ENCODE measurements at regions not wholly inside any gene's neighbourhood (a gene's known extent, or its start where the extent isn't known, plus 50 kb on each side); places are given as distances from the start of the nearest gene placed in this dataset.

GRCh38 chr3:182135056-182135455 lies 423.3 kb downstream of the SOX2 start:
- DNase-seq = no peak
- Histone ChIP-seq H3K4me1 (ENCODE audit: control insufficient read depth in 5 of 5, insufficient read depth in 5 of 5, low read length in 5 of 5) (no peaks in the 10 kb centered on the region), H3K36me3 (ENCODE audit: control insufficient read depth in 4 of 4, insufficient read depth in 4 of 4, low read length in 4 of 4) (no peaks in the 10 kb centered on the region), H3K4me3 (no peak overlapping the region), H3K9ac (ENCODE audit: insufficient read depth in 1 of 2, low read length in 2 of 2) (no peak overlapping the region), H3K27ac (ENCODE audit: low read depth in 1 of 2, low read length in 1 of 2) (no peak overlapping the region), H3K27me3 (ENCODE audit: control insufficient read depth in 3 of 3, insufficient read depth in 3 of 3, low read length in 2 of 3) (no peaks in the 10 kb centered on the region), H3K9me3 (ENCODE audit: control insufficient read depth in 4 of 4, insufficient read depth in 3 of 4, low read length in 3 of 4) (peaks cover 0 to 4% (median 2%) of the 10 kb centered on the region in 4 donors)
- no peak for ATAC-seq (ENCODE audit: insufficient read depth, low FRiP score)
- TF ChIP-seq, protein P1, sequence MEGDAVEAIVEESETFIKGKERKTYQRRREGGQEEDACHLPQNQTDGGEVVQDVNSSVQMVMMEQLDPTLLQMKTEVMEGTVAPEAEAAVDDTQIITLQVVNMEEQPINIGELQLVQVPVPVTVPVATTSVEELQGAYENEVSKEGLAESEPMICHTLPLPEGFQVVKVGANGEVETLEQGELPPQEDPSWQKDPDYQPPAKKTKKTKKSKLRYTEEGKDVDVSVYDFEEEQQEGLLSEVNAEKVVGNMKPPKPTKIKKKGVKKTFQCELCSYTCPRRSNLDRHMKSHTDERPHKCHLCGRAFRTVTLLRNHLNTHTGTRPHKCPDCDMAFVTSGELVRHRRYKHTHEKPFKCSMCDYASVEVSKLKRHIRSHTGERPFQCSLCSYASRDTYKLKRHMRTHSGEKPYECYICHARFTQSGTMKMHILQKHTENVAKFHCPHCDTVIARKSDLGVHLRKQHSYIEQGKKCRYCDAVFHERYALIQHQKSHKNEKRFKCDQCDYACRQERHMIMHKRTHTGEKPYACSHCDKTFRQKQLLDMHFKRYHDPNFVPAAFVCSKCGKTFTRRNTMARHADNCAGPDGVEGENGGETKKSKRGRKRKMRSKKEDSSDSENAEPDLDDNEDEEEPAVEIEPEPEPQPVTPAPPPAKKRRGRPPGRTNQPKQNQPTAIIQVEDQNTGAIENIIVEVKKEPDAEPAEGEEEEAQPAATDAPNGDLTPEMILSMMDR (IDR thresholded peaks at IDR 0.05; ENCODE audit: control extremely low read depth, extremely low read depth) = no peak
- WGBS, 2 donors = 50 to 64% methylated on average over 2 of the region's 2 CpGs

GRCh38 chr3:182136008-182136910 lies 424.5 kb downstream of the SOX2 start:
- 61 to 70% methylated on average over 6 of the region's 6 CpGs for WGBS, 2 donors
- peaks cover 0 to 4% (median 2%) of the 10 kb centered on the region in 4 donors for H3K9me3 ChIP-seq (ENCODE audit: control insufficient read depth in 4 of 4, insufficient read depth in 3 of 4, low read length in 3 of 4)

DNA sequence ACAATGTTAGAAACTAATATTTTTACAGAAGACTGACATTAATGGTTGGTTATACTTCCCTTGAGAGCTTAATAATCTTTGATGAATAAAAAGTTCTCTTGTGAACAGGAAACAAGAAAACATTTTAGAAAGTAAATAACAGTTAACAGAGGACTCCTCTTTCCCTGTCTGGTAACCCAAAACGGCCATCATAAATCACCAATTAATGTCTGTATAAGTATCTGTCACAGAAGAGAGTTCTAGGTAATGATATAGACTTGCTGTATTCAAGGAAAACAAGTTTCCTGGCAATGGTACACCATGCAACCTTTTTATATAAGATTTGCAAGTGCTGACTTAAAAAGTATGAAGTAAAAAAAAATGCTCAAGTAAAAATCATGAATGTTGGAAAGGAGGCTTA lies 426.7 kb downstream of the SOX2 start:
- Histone ChIP-seq H3K27me3 (ENCODE audit: control insufficient read depth in 3 of 3, insufficient read depth in 3 of 3, low read length in 2 of 3) (no peaks in the 10 kb centered on the region), H3K27ac (ENCODE audit: low read depth in 1 of 2, low read length in 1 of 2) (no peak overlapping the region), H3K9me3 (ENCODE audit: control insufficient read depth in 4 of 4, insufficient read depth in 3 of 4, low read length in 3 of 4) (peaks cover 0 to 4% (median 0%) of the 10 kb centered on the region in 4 donors), H3K9ac (ENCODE audit: insufficient read depth in 1 of 2, low read length in 2 of 2) (no peak overlapping the region), H3K4me1 (ENCODE audit: control insufficient read depth in 5 of 5, insufficient read depth in 5 of 5, low read length in 5 of 5) (no peaks in the 10 kb centered on the region), H3K36me3 (ENCODE audit: control insufficient read depth in 4 of 4, insufficient read depth in 4 of 4, low read length in 4 of 4) (no peaks in the 10 kb centered on the region), H3K4me3 (no peak overlapping the region)
- TF ChIP-seq, protein P1 (IDR thresholded peaks at IDR 0.05; ENCODE audit: control extremely low read depth, extremely low read depth) = no peak
- ATAC-seq (ENCODE audit: insufficient read depth, low FRiP score) = no peak
- DNase-seq = no peak
- 57 to 79% methylated on average over 1 of the region's 1 CpG for WGBS, 2 donors

More at GRCh38 chr3:182136008-182136910, 424.5 kb downstream of the SOX2 start:
- Histone ChIP-seq H3K27ac (ENCODE audit: low read depth in 1 of 2, low read length in 1 of 2) (no peak overlapping the region), H3K36me3 (ENCODE audit: control insufficient read depth in 4 of 4, insufficient read depth in 4 of 4, low read length in 4 of 4) (no peaks in the 10 kb centered on the region), H3K27me3 (ENCODE audit: control insufficient read depth in 3 of 3, insufficient read depth in 3 of 3, low read length in 2 of 3) (no peaks in the 10 kb centered on the region), H3K4me3 (no peak overlapping the region), H3K9ac (ENCODE audit: insufficient read depth in 1 of 2, low read length in 2 of 2) (no peak overlapping the region), H3K4me1 (ENCODE audit: control insufficient read depth in 5 of 5, insufficient read depth in 5 of 5, low read length in 5 of 5) (no peaks in the 10 kb centered on the region)
- TF ChIP-seq, protein P1 (IDR thresholded peaks at IDR 0.05; ENCODE audit: control extremely low read depth, extremely low read depth) = no peak
- ATAC-seq (ENCODE audit: insufficient read depth, low FRiP score) (no peak), DNase-seq (no peak)
